Breast epithelium (tissue), 3 donors: ENCODE measurements at regions not wholly inside any gene's neighbourhood (a gene's known extent, or its start where the extent isn't known, plus 50 kb on each side); places are given as distances from the start of the nearest gene placed in this dataset.

Experiments used
- CTCF ChIP-seq, 3 donors: fragments of 450-650 bp; IDR thresholded peaks; one replicate each; pipeline ENCODE4 v1.5.1; 2016 to 2017; ENCODE audit warnings: antibody characterized with exemption in 3 of 3, mild to moderate bottlenecking in 3 of 3, moderate library complexity in 3 of 3
- POLR2A ChIP-seq: fragments of 450-650 bp; IDR thresholded peaks from one replicate; pipeline ENCODE4 v1.6.1; 2016; ENCODE audit warnings: antibody characterized with exemption, mild to moderate bottlenecking, moderate library complexity
- POLR2AphosphoS5 ChIP-seq, 3 donors: sonication (generic); formaldehyde crosslinking; IDR thresholded peaks; one replicate each; pipeline ENCODE4 v1.6.1; 2017; ENCODE audit warnings: antibody characterized with exemption in 3 of 3

- TF ChIP-seq CTCF (IDR thresholded peaks at IDR 0.05) = no peak
- TF ChIP-seq POLR2A = no peak
- TF ChIP-seq POLR2AphosphoS5 (IDR thresholded peaks at IDR 0.05) = no peak
Observed at GRCh38 chr1:222905151-222905550, 90.3 kb downstream of the DISP1 start.
